ENCODE measurements at regions not wholly inside any gene's neighbourhood (a gene's known extent, or its start where the extent isn't known, plus 50 kb on each side); places are given as distances from the start of the nearest gene placed in this dataset.

GRCh38 chr2:120578576-120579352 lies 156.9 kb upstream of the GLI2 start:
- TF ChIP-seq CTCF (conservative IDR thresholded peaks at IDR 0.05; ENCODE audit: low read depth, low read length), result no peak
- no peak for TF ChIP-seq EZH2 (IDR thresholded peaks at IDR 0.05; ENCODE audit: borderline replicate concordance, low read depth, low read length, poor library complexity, severe bottlenecking)
